GM23338 (cell line): ENCODE measurements at regions not wholly inside any gene's neighbourhood (a gene's known extent, or its start where the extent isn't known, plus 50 kb on each side); places are given as distances from the start of the nearest gene placed in this dataset.

Experiments
- ATAC-seq: fragments of 200-7000 bp; cut with Tn5 transposase; 3 replicates; pipeline ENCODE4 v1.9.1; 2020
- DNase-seq: peaks from one replicate; pipeline ENCODE4 v3.0.0-alpha.2; 2015; ENCODE audit warnings: low spot score
- H2AFZ ChIP-seq: fragments of 200-600 bp; sonication (generic); 2 replicates; pipeline ENCODE4 v1.8.0; 2016; ENCODE audit warnings: antibody characterized with exemption, mild to moderate bottlenecking, moderate library complexity
- H3F3A ChIP-seq: fragments of 200-600 bp; sonication (generic); replicated peaks from 2 replicates; pipeline ENCODE4 v1.8.0; 2017; ENCODE audit warnings: antibody characterized with exemption, mixed run types, low read depth
- H3K27ac ChIP-seq: fragments of 200-600 bp; sonication (generic); 2 replicates; pipeline ENCODE4 v1.6.1; 2016; ENCODE audit warnings: low read depth
- H3K27me3 ChIP-seq: fragments of 200-600 bp; sonication (generic); 2 replicates; pipeline ENCODE4 v1.8.0; 2016; ENCODE audit warnings: mild to moderate bottlenecking, mixed run types, moderate library complexity; ENCODE audit not compliant: insufficient read depth
- H3K36me3 ChIP-seq: fragments of 200-600 bp; sonication (generic); 2 replicates; pipeline ENCODE4 v1.8.0; 2016; ENCODE audit warnings: mild to moderate bottlenecking; ENCODE audit not compliant: insufficient read depth
- H3K4me1 ChIP-seq: fragments of 200-600 bp; sonication (generic); 2 replicates; pipeline ENCODE4 v1.8.0; 2016; ENCODE audit warnings: mild to moderate bottlenecking, moderate library complexity; ENCODE audit not compliant: insufficient read depth
- H3K4me2 ChIP-seq: fragments of 200-600 bp; sonication (generic); 2 replicates; pipeline ENCODE4 v1.7.1; 2017; ENCODE audit warnings: mixed run types
- H3K4me3 ChIP-seq: fragments of 200-600 bp; sonication (generic); 2 replicates; pipeline ENCODE4 v1.6.1; 2016; ENCODE audit warnings: mixed run types
- H3K79me2 ChIP-seq: fragments of 200-600 bp; sonication (generic); replicated peaks from 2 replicates; pipeline ENCODE4 v1.8.0; 2017; ENCODE audit warnings: mild to moderate bottlenecking; ENCODE audit not compliant: insufficient read depth
- H3K9me2 ChIP-seq: fragments of 200-600 bp; sonication (generic); 2 replicates; pipeline ENCODE4 v1.8.0; 2017; ENCODE audit not compliant: insufficient read depth
- H4K20me1 ChIP-seq: fragments of 200-600 bp; sonication (generic); replicated peaks from 2 replicates; pipeline ENCODE4 v1.8.0; 2017; ENCODE audit warnings: mild to moderate bottlenecking; ENCODE audit not compliant: insufficient read depth
- H3K27ac Mint-ChIP-seq: 2 replicates; pipeline ENCODE4 v1.8.0; 2020; ENCODE audit warnings: inconsistent platforms, mild to moderate bottlenecking, moderate library complexity, mixed read lengths
- H3K27me3 Mint-ChIP-seq: 3 replicates; pipeline ENCODE4 v1.8.0; 2022; ENCODE audit warnings: low read depth, mild to moderate bottlenecking, moderate library complexity, mixed read lengths, inconsistent platforms; ENCODE audit not compliant: insufficient read depth, poor library complexity
- H3K36me3 Mint-ChIP-seq: 3 replicates; pipeline ENCODE4 v1.8.0; 2021; ENCODE audit warnings: low read depth, mild to moderate bottlenecking, inconsistent platforms, moderate library complexity, mixed read lengths
- H3K4me1 Mint-ChIP-seq: 3 replicates; pipeline ENCODE4 v1.8.0; 2020; ENCODE audit warnings: mild to moderate bottlenecking, inconsistent platforms, mixed read lengths
- H3K4me3 Mint-ChIP-seq: 3 replicates; pipeline ENCODE4 v1.8.0; 2021; ENCODE audit warnings: moderate library complexity, mild to moderate bottlenecking, inconsistent platforms, mixed read lengths
- H3K9me3 Mint-ChIP-seq: 3 replicates; pipeline ENCODE4 v1.8.0; 2020; ENCODE audit warnings: moderate library complexity, mild to moderate bottlenecking, inconsistent platforms, mixed read lengths
- CREB1 ChIP-seq: fragments of 250-450 bp; sonication (Bioruptor Pico); IDR thresholded peaks from 2 replicates; pipeline ENCODE4 v1.5.0; 2020; ENCODE audit warnings: low read depth, mild to moderate bottlenecking, moderate library complexity
- EZH2 ChIP-seq: fragments of 200-600 bp; sonication (generic); IDR thresholded peaks from one replicate; pipeline ENCODE4 v1.8.0; 2017; ENCODE audit warnings: antibody characterized with exemption, mild to moderate bottlenecking, low read depth; ENCODE audit not compliant: unreplicated experiment
- EZH2phosphoT487 ChIP-seq: fragments of 200-600 bp; sonication (generic); IDR thresholded peaks from one replicate; pipeline ENCODE4 v1.8.1; 2018; ENCODE audit warnings: antibody characterized with exemption; ENCODE audit not compliant: unreplicated experiment
- JUNB ChIP-seq: IDR thresholded peaks from one replicate; pipeline ENCODE4 v1.6.1; 2016; ENCODE audit warnings: antibody characterized with exemption; ENCODE audit not compliant: unreplicated experiment
- NANOG ChIP-seq: IDR thresholded peaks from 2 replicates; pipeline ENCODE4 v1.6.1; 2016; ENCODE audit warnings: antibody characterized with exemption, borderline replicate concordance
- POLR2AphosphoS5 ChIP-seq: IDR thresholded peaks from 2 replicates; pipeline ENCODE4 v1.6.1; 2016; ENCODE audit warnings: antibody characterized with exemption, low read depth
- ZNF114 ChIP-seq: fragments of 250-450 bp; sonication (Bioruptor Pico); IDR thresholded peaks from 2 replicates; pipeline ENCODE4 v1.5.0; 2020; ENCODE audit warnings: mild to moderate bottlenecking, moderate library complexity
- TF ChIP-seq, protein P1 (sequence below): IDR thresholded peaks from 2 replicates; pipeline ENCODE4 v1.6.1; 2016; ENCODE audit warnings: antibody characterized with exemption
- TF ChIP-seq, protein P2 (sequence below), 2 experiments: fragments of 200-600 bp in 1 of 2; sonication (generic) in 1 of 2; conservative IDR thresholded peaks; 2 replicates each; pipeline versions ENCODE4 v1.5.1 to v1.6.1; 2016 to 2017; ENCODE audit warnings: antibody characterized with exemption in 2 of 2, low read depth in 2 of 2, mild to moderate bottlenecking in 2 of 2, moderate library complexity in 1 of 2
- TF ChIP-seq, protein P3 (sequence below): fragments of 250-450 bp; sonication (Bioruptor Pico); IDR thresholded peaks from 2 replicates; pipeline ENCODE4 v1.5.0; 2020; ENCODE audit warnings: mild to moderate bottlenecking, moderate library complexity

DNA sequence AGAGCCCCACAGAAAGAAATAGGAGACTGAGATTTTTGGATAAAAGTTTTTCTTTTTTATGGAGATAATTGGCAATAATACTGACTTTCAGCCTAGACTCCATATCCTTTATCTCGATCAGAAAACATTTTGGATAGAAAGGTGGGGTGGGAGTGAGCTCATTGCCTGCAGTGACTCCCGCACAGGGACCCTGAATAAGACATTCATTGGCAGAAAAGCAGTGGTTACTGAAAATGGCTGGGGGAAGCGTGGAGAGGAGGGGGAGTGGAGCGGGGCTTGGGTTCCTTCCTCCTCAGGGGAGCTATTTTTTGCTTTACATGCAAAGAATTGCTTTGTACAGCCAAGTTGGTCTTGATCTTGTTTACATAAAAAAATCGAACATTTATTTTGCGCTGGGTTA lies 90.4 kb upstream of the BMPER start:
- no peak overlapping the region for H3K4me3 Mint-ChIP-seq
- no peak overlapping the region for H3K4me3 ChIP-seq
- H3K79me2 ChIP-seq, result no peaks in the 10 kb centered on the region
- H3K27me3 ChIP-seq, result no peaks in the 10 kb centered on the region
- H3K27me3 Mint-ChIP-seq, result no peaks in the 10 kb centered on the region
- no peaks in the 10 kb centered on the region for H3F3A ChIP-seq
- no peak for ATAC-seq
- no peaks in the 10 kb centered on the region for H4K20me1 ChIP-seq
- no peak overlapping the region for H3K4me2 ChIP-seq
- no peaks in the 10 kb centered on the region for H3K36me3 ChIP-seq
- no peak overlapping the region for H3K27ac Mint-ChIP-seq
- peaks cover 13% of the 10 kb centered on the region; the same call in 1 of the 2 replicates for H3K9me2 ChIP-seq
- TF ChIP-seq EZH2phosphoT487 (no peak), CREB1 (no peak), JUNB (no peak), ZNF114 (CRISPR knock-in tag) (no peak), NANOG (no peak), EZH2 (no peak)
- TF ChIP-seq, protein P1, sequence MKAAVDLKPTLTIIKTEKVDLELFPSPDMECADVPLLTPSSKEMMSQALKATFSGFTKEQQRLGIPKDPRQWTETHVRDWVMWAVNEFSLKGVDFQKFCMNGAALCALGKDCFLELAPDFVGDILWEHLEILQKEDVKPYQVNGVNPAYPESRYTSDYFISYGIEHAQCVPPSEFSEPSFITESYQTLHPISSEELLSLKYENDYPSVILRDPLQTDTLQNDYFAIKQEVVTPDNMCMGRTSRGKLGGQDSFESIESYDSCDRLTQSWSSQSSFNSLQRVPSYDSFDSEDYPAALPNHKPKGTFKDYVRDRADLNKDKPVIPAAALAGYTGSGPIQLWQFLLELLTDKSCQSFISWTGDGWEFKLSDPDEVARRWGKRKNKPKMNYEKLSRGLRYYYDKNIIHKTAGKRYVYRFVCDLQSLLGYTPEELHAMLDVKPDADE, result no peak
- TF ChIP-seq, protein P2, sequence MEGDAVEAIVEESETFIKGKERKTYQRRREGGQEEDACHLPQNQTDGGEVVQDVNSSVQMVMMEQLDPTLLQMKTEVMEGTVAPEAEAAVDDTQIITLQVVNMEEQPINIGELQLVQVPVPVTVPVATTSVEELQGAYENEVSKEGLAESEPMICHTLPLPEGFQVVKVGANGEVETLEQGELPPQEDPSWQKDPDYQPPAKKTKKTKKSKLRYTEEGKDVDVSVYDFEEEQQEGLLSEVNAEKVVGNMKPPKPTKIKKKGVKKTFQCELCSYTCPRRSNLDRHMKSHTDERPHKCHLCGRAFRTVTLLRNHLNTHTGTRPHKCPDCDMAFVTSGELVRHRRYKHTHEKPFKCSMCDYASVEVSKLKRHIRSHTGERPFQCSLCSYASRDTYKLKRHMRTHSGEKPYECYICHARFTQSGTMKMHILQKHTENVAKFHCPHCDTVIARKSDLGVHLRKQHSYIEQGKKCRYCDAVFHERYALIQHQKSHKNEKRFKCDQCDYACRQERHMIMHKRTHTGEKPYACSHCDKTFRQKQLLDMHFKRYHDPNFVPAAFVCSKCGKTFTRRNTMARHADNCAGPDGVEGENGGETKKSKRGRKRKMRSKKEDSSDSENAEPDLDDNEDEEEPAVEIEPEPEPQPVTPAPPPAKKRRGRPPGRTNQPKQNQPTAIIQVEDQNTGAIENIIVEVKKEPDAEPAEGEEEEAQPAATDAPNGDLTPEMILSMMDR (conservative IDR thresholded peaks at IDR 0.05; ENCODE audit: low read depth in 2 of 2), result no peak
- no peak overlapping the region for H3K27ac ChIP-seq
- no peaks in the 10 kb centered on the region for H3K4me1 ChIP-seq
- H2AFZ ChIP-seq, result no peak overlapping the region
- H3K9me3 Mint-ChIP-seq, result peaks cover 4% of the 10 kb centered on the region; the same call in 1 of the 3 replicates
- peaks cover 3% of the 10 kb centered on the region; the same call in 1 of the 3 replicates for H3K36me3 Mint-ChIP-seq
- DNase-seq, result no peak
- H3K4me1 Mint-ChIP-seq, result no peaks in the 10 kb centered on the region

DNA sequence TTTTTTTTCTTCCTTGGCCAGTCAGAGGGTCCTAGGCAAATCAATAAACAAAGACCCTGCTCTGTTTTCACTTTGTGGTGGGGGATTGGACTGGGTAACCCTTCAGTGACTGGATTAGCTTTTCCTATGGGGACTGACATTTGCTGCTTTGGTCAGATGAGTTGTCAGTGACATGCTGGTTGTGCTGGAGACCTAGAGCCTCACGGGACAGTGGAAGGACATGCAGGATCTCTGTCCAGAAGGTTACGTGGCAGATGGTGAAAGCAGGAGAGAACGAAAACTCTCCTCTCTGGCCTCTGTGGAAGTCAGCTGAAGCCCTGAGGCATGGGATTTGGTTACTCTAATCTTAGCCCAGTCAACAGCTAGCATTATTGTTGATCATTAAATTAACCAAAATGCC lies 90.0 kb upstream of the BMPER start:
- Histone ChIP-seq H3K27me3 (no peaks in the 10 kb centered on the region), H2AFZ (no peak overlapping the region), H3K4me3 (no peak overlapping the region), H3K9me2 (peaks cover 13% of the 10 kb centered on the region; the same call in 1 of the 2 replicates), H3K36me3 (no peaks in the 10 kb centered on the region), H3F3A (no peaks in the 10 kb centered on the region), H3K27ac (no peak overlapping the region), H3K4me1 (no peaks in the 10 kb centered on the region), H3K79me2 (no peaks in the 10 kb centered on the region), H4K20me1 (no peaks in the 10 kb centered on the region), H3K4me2 (no peak overlapping the region)
- Mint-ChIP-seq H3K36me3 (peaks cover 6% of the 10 kb centered on the region; the same call in 1 of the 3 replicates), H3K4me1 (no peaks in the 10 kb centered on the region), H3K4me3 (no peak overlapping the region), H3K9me3 (peaks cover 6% of the 10 kb centered on the region; the same call in 1 of the 3 replicates), H3K27me3 (no peaks in the 10 kb centered on the region), H3K27ac (no peak overlapping the region)
- no peak for ATAC-seq
- no peak for DNase-seq
- TF ChIP-seq CREB1 (no peak), NANOG (no peak), POLR2AphosphoS5 (no peak), ZNF114 (CRISPR knock-in tag) (no peak), EZH2 (no peak)
- TF ChIP-seq, protein P3, sequence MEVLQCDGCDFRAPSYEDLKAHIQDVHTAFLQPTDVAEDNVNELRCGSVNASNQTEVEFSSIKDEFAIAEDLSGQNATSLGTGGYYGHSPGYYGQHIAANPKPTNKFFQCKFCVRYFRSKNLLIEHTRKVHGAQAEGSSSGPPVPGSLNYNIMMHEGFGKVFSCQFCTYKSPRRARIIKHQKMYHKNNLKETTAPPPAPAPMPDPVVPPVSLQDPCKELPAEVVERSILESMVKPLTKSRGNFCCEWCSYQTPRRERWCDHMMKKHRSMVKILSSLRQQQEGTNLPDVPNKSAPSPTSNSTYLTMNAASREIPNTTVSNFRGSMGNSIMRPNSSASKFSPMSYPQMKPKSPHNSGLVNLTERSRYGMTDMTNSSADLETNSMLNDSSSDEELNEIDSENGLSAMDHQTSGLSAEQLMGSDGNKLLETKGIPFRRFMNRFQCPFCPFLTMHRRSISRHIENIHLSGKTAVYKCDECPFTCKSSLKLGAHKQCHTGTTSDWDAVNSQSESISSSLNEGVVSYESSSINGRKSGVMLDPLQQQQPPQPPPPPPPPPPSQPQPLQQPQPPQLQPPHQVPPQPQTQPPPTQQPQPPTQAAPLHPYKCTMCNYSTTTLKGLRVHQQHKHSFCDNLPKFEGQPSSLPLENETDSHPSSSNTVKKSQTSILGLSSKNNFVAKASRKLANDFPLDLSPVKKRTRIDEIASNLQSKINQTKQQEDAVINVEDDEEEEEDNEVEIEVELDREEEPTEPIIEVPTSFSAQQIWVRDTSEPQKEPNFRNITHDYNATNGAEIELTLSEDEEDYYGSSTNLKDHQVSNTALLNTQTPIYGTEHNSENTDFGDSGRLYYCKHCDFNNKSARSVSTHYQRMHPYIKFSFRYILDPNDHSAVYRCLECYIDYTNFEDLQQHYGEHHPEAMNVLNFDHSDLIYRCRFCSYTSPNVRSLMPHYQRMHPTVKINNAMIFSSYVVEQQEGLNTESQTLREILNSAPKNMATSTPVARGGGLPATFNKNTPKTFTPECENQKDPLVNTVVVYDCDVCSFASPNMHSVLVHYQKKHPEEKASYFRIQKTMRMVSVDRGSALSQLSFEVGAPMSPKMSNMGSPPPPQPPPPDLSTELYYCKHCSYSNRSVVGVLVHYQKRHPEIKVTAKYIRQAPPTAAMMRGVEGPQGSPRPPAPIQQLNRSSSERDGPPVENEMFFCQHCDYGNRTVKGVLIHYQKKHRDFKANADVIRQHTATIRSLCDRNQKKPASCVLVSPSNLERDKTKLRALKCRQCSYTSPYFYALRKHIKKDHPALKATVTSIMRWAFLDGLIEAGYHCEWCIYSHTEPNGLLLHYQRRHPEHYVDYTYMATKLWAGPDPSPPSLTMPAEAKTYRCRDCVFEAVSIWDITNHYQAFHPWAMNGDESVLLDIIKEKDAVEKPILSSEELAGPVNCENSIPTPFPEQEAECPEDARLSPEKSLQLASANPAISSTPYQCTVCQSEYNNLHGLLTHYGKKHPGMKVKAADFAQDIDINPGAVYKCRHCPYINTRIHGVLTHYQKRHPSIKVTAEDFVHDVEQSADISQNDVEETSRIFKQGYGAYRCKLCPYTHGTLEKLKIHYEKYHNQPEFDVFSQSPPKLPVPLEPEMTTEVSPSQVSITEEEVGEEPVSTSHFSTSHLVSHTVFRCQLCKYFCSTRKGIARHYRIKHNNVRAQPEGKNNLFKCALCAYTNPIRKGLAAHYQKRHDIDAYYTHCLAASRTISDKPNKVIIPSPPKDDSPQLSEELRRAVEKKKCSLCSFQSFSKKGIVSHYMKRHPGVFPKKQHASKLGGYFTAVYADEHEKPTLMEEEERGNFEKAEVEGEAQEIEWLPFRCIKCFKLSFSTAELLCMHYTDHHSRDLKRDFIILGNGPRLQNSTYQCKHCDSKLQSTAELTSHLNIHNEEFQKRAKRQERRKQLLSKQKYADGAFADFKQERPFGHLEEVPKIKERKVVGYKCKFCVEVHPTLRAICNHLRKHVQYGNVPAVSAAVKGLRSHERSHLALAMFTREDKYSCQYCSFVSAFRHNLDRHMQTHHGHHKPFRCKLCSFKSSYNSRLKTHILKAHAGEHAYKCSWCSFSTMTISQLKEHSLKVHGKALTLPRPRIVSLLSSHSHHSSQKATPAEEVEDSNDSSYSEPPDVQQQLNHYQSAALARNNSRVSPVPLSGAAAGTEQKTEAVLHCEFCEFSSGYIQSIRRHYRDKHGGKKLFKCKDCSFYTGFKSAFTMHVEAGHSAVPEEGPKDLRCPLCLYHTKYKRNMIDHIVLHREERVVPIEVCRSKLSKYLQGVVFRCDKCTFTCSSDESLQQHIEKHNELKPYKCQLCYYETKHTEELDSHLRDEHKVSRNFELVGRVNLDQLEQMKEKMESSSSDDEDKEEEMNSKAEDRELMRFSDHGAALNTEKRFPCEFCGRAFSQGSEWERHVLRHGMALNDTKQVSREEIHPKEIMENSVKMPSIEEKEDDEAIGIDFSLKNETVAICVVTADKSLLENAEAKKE (CRISPR knock-in tag), result no peak
- TF ChIP-seq, protein P2 (conservative IDR thresholded peaks at IDR 0.05; ENCODE audit: low read depth in 2 of 2), result no peak
